ENCODE measurements at regions not wholly inside any gene's neighbourhood (a gene's known extent, or its start where the extent isn't known, plus 50 kb on each side); places are given as distances from the start of the nearest gene placed in this dataset.

DNA sequence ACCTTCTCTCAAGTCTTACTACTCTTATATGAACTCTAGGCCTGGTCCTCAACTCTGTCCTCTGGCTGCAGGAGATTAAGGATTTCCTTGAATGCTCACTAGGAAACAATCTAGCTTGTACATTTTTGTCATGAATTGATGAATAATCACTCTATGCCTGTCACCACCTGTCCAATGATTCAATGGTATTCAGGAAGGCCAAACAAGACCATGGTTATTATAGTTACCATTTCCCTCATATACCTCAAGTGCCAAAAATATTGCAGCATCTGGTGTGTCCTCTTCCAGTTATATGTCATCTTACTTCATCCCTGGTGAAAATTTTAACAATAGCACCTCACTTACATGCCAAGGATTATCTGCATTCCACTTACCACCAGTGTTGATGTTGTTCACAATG lies 179.0 kb upstream of the MOCS2 start:
- Histone ChIP-seq H4K20me1 (ENCODE audit: insufficient read depth, low read length) (no peaks in the 10 kb centered on the region), H3K4me3 (ENCODE audit: low read depth, low read length, poor library complexity, severe bottlenecking) (no peak overlapping the region), H2AFZ (ENCODE audit: low read length) (no peak overlapping the region), H3K9me2 (ENCODE audit: insufficient read depth, low read length) (no peaks in the 10 kb centered on the region), H3K27ac (ENCODE audit: low read depth, low read length, poor library complexity, severe bottlenecking) (no peak overlapping the region), H3K36me3 (ENCODE audit: insufficient read depth, low read length) (no peaks in the 10 kb centered on the region), H3K79me2 (ENCODE audit: insufficient read depth, low read depth, low read length) (no peaks in the 10 kb centered on the region), H3K4me2 (ENCODE audit: low read length) (no peak overlapping the region), H3K4me1 (ENCODE audit: insufficient read depth, low read length, poor library complexity, severe bottlenecking) (no peaks in the 10 kb centered on the region), H3K9me3 (ENCODE audit: low read length) (no peaks in the 10 kb centered on the region)
- DNase-seq (ENCODE audit: low spot score) = no peak
- POLR2A ChIA-PET = no interaction called here
- BruUV-seq (replicated peaks) = no TSS peak
- TF ChIP-seq, protein P1, sequence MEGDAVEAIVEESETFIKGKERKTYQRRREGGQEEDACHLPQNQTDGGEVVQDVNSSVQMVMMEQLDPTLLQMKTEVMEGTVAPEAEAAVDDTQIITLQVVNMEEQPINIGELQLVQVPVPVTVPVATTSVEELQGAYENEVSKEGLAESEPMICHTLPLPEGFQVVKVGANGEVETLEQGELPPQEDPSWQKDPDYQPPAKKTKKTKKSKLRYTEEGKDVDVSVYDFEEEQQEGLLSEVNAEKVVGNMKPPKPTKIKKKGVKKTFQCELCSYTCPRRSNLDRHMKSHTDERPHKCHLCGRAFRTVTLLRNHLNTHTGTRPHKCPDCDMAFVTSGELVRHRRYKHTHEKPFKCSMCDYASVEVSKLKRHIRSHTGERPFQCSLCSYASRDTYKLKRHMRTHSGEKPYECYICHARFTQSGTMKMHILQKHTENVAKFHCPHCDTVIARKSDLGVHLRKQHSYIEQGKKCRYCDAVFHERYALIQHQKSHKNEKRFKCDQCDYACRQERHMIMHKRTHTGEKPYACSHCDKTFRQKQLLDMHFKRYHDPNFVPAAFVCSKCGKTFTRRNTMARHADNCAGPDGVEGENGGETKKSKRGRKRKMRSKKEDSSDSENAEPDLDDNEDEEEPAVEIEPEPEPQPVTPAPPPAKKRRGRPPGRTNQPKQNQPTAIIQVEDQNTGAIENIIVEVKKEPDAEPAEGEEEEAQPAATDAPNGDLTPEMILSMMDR (conservative IDR thresholded peaks at IDR 0.05; ENCODE audit: low read length) = no peak
- no peak for TF ChIP-seq EZH2phosphoT487 (IDR thresholded peaks at IDR 0.05; ENCODE audit: borderline replicate concordance, low read depth, low read length)
- CTCF ChIA-PET (ENCODE audit: unreplicated experiment) = no interaction called here
- intact Hi-C loops (cut with micrococcal nuclease; ENCODE audit: unreplicated experiment) = no loop called here

DNA sequence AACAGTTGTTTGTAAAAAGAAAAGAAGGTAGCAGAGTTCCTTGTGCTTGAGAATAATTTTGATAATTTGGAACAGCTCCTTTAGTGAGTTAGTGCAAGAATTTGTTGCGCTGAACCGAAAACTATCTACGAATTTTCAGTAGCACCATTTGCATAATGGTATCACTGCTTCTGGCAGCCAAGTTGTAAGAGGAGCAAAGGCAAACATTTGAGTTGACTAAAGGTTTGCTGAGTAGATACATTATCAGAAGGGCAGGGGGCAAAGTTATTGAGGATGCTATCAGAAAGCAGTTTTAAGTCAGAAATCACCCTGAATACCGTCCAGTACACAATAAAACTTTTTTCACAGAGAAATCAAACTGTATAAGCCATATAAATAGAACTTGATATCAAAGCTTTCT lies 181.5 kb upstream of the MOCS2 start:
- ChIA-PET CTCF (ENCODE audit: unreplicated experiment) (no interaction called here), POLR2A (no interaction called here)
- Histone ChIP-seq H2AFZ (ENCODE audit: low read length) (no peak overlapping the region), H3K4me1 (ENCODE audit: insufficient read depth, low read length, poor library complexity, severe bottlenecking) (no peaks in the 10 kb centered on the region), H3K9me2 (ENCODE audit: insufficient read depth, low read length) (no peaks in the 10 kb centered on the region), H3K27ac (ENCODE audit: low read depth, low read length, poor library complexity, severe bottlenecking) (no peak overlapping the region), H3K9me3 (ENCODE audit: low read length) (no peaks in the 10 kb centered on the region), H4K20me1 (ENCODE audit: insufficient read depth, low read length) (no peaks in the 10 kb centered on the region), H3K4me2 (ENCODE audit: low read length) (no peak overlapping the region), H3K4me3 (ENCODE audit: low read depth, low read length, poor library complexity, severe bottlenecking) (no peak overlapping the region), H3K36me3 (ENCODE audit: insufficient read depth, low read length) (no peaks in the 10 kb centered on the region), H3K79me2 (ENCODE audit: insufficient read depth, low read depth, low read length) (no peaks in the 10 kb centered on the region)
- BruUV-seq (replicated peaks) = no TSS peak
- DNase-seq (ENCODE audit: low spot score) = no peak
- no peak for TF ChIP-seq EZH2phosphoT487 (IDR thresholded peaks at IDR 0.05; ENCODE audit: borderline replicate concordance, low read depth, low read length)
- TF ChIP-seq, protein P1 (conservative IDR thresholded peaks at IDR 0.05; ENCODE audit: low read length) = no peak
- intact Hi-C loops (cut with micrococcal nuclease; ENCODE audit: unreplicated experiment) = no loop called here

DNA sequence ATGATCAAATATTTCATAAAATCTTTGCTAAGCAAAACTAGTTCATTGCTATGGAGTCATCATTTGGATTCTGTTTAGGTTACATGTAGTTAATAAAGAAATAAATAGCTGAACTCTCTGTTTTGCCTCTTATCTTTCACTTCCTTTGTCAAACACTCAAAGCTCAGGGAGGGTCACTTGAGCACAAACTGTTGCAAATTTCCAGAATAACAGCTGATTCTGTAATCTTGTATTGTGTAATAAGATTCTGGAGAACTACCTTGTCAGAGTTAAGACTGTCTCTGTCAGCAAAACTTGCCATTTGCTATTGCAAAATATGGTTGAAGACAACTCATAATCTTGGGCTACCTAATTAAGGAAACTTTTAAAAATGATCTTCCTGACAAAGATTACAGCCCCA lies 182.0 kb upstream of the MOCS2 start:
- no peaks in the 10 kb centered on the region for H3K36me3 ChIP-seq (ENCODE audit: insufficient read depth, low read length)
- POLR2A ChIA-PET = interaction anchor here (0.7 kb wide), 1 partner anchor 77 kb away, joined by 3 read pairs; no protein-coding TSS in a partner anchor
- DNase-seq (ENCODE audit: low spot score) = no peak
- H3K9me3 ChIP-seq (ENCODE audit: low read length) = no peaks in the 10 kb centered on the region
- no peaks in the 10 kb centered on the region for H3K4me1 ChIP-seq (ENCODE audit: insufficient read depth, low read length, poor library complexity, severe bottlenecking)
- TF ChIP-seq, protein P1 (conservative IDR thresholded peaks at IDR 0.05; ENCODE audit: low read length) = no peak
- TF ChIP-seq EZH2phosphoT487 (IDR thresholded peaks at IDR 0.05; ENCODE audit: borderline replicate concordance, low read depth, low read length) = no peak
- no peaks in the 10 kb centered on the region for H3K79me2 ChIP-seq (ENCODE audit: insufficient read depth, low read depth, low read length)
- H3K4me3 ChIP-seq (ENCODE audit: low read depth, low read length, poor library complexity, severe bottlenecking) = no peak overlapping the region
- no peak overlapping the region for H3K4me2 ChIP-seq (ENCODE audit: low read length)
- no peak overlapping the region for H2AFZ ChIP-seq (ENCODE audit: low read length)
- no peak overlapping the region for H3K27ac ChIP-seq (ENCODE audit: low read depth, low read length, poor library complexity, severe bottlenecking)
- CTCF ChIA-PET (ENCODE audit: unreplicated experiment) = no interaction called here
- BruUV-seq (replicated peaks) = no TSS peak
- no peaks in the 10 kb centered on the region for H3K9me2 ChIP-seq (ENCODE audit: insufficient read depth, low read length)
- intact Hi-C loops (cut with micrococcal nuclease; ENCODE audit: unreplicated experiment) = no loop called here
- H4K20me1 ChIP-seq (ENCODE audit: insufficient read depth, low read length) = no peaks in the 10 kb centered on the region

All from OCI-LY7 (cell line).